ENCODE measurements at regions not wholly inside any gene's neighbourhood (a gene's known extent, or its start where the extent isn't known, plus 50 kb on each side); places are given as distances from the start of the nearest gene placed in this dataset.

DNA sequence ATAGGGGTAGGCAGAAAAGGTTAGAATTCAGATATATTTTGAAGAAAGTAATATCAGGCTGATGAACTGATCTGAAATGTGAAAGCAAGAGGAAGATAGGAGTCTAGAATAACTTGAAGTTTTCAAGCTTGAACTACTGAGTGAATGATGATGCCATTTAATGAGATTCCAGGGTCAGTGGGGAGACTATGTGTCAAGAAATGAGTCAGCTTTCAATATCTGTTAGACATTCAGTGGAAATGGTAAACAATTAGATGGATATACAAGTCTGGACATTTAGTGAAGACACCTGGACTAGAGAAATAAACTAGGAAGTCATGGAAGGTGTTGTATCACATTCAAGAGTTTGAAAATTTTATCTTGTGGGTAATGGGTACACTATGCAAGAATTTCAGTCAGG lies 326.9 kb downstream of the FSIP2 start:
- H3K27me3 Mint-ChIP-seq (ENCODE audit: unreplicated experiment), result no peaks in the 10 kb centered on the region
- H3K4me1 Mint-ChIP-seq (ENCODE audit: unreplicated experiment), result peaks cover 5% of the 10 kb centered on the region
- DNase-seq (ENCODE audit: extremely low spot score, unreplicated experiment), result no peak
- TF ChIP-seq, protein P1, sequence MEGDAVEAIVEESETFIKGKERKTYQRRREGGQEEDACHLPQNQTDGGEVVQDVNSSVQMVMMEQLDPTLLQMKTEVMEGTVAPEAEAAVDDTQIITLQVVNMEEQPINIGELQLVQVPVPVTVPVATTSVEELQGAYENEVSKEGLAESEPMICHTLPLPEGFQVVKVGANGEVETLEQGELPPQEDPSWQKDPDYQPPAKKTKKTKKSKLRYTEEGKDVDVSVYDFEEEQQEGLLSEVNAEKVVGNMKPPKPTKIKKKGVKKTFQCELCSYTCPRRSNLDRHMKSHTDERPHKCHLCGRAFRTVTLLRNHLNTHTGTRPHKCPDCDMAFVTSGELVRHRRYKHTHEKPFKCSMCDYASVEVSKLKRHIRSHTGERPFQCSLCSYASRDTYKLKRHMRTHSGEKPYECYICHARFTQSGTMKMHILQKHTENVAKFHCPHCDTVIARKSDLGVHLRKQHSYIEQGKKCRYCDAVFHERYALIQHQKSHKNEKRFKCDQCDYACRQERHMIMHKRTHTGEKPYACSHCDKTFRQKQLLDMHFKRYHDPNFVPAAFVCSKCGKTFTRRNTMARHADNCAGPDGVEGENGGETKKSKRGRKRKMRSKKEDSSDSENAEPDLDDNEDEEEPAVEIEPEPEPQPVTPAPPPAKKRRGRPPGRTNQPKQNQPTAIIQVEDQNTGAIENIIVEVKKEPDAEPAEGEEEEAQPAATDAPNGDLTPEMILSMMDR (IDR thresholded peaks at IDR 0.05), result no peak
- no peaks in the 10 kb centered on the region for H3K36me3 Mint-ChIP-seq (ENCODE audit: unreplicated experiment)
- no peak overlapping the region for H3K4me3 Mint-ChIP-seq (ENCODE audit: unreplicated experiment)
- H3K27ac Mint-ChIP-seq (ENCODE audit: unreplicated experiment), result no peak overlapping the region
- H3K9me3 Mint-ChIP-seq (ENCODE audit: unreplicated experiment), result no peaks in the 10 kb centered on the region

DNA sequence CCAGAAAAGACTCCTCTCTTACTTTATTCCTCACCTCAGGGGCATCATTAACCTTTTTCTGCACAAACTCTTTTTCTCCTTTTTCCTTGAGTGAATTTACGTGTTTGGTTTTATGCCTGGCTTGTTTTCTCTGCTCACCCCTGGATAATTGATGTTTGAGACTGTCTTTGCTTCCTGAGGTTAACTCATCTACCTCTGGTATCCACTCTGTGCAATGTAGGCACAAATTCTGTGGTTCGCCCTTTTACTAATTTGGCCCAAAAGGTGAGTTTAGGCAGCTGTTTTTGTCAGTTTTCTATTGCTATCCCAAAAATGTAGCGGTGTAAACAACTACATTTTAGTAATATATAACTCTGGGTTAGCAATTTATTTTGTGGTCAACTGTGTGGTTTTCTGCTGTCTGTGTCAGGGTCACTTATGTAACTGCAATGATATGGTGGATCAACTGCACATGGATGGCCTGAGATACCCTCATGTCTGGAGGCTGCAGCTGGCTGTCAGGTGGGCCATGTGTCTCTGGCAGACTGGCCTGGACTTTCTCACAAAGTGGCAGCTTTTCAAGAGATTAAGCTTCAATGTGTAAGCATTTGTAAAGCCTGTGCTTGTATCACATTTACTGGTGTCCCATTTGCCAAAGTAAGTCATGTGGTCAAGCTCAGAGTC lies 329.7 kb downstream of the FSIP2 start:
- no peaks in the 10 kb centered on the region for H3K27me3 Mint-ChIP-seq (ENCODE audit: unreplicated experiment)
- TF ChIP-seq, protein P1 (IDR thresholded peaks at IDR 0.05), result no peak
- H3K27ac Mint-ChIP-seq (ENCODE audit: unreplicated experiment), result no peak overlapping the region
- H3K36me3 Mint-ChIP-seq (ENCODE audit: unreplicated experiment), result no peaks in the 10 kb centered on the region
- H3K4me3 Mint-ChIP-seq (ENCODE audit: unreplicated experiment), result no peak overlapping the region
- no peaks in the 10 kb centered on the region for H3K4me1 Mint-ChIP-seq (ENCODE audit: unreplicated experiment)
- no peaks in the 10 kb centered on the region for H3K9me3 Mint-ChIP-seq (ENCODE audit: unreplicated experiment)
- DNase-seq (ENCODE audit: extremely low spot score, unreplicated experiment), result no peak

DNA sequence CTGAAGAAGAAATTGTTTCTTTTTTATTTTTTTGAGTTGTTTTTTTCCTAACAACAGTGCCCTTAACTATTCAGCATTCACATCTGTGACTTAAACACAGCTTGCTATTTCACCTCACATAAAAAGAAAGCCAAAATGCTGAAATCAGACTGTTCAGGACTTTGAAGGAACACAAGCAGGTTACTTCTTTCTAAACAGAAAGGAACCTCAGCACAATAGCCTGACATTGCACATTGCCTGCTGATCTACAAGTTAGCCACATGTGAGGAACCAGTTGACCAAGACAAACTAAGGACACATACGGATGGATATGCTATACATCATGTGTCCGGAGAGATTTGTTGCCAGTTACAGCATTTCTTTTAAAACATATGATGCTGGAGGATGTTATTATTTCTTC lies 331.1 kb downstream of the FSIP2 start:
- H3K27me3 Mint-ChIP-seq (ENCODE audit: unreplicated experiment), result no peaks in the 10 kb centered on the region
- no peaks in the 10 kb centered on the region for H3K4me1 Mint-ChIP-seq (ENCODE audit: unreplicated experiment)
- no peak overlapping the region for H3K27ac Mint-ChIP-seq (ENCODE audit: unreplicated experiment)
- no peaks in the 10 kb centered on the region for H3K9me3 Mint-ChIP-seq (ENCODE audit: unreplicated experiment)
- no peak overlapping the region for H3K4me3 Mint-ChIP-seq (ENCODE audit: unreplicated experiment)
- TF ChIP-seq, protein P1 (IDR thresholded peaks at IDR 0.05), result no peak
- DNase-seq (ENCODE audit: extremely low spot score, unreplicated experiment), result no peak
- no peaks in the 10 kb centered on the region for H3K36me3 Mint-ChIP-seq (ENCODE audit: unreplicated experiment)

DNA sequence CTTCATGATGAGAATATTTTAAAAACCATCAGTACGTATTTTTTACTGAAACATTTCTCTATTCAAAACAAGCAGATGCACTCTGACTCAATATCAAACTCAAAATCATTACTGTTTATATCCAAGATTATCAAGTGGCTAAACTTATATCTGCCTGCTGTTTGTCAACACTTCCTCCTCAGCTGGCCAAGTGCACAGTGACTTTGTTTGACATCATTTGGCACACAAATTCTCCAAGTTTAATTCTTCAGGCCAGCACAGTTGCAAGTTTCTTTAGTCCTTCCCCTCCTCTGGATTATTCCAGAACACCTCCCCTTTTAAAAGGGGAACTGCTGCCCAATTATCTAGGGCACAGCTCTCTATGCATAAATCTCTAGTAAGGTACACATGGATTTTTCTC lies 346.6 kb downstream of the FSIP2 start:
- Mint-ChIP-seq H3K36me3 (ENCODE audit: unreplicated experiment) (peaks cover 2% of the 10 kb centered on the region), H3K9me3 (ENCODE audit: unreplicated experiment) (peaks cover 9% of the 10 kb centered on the region), H3K27ac (ENCODE audit: unreplicated experiment) (no peak overlapping the region), H3K27me3 (ENCODE audit: unreplicated experiment) (no peaks in the 10 kb centered on the region), H3K4me3 (ENCODE audit: unreplicated experiment) (no peak overlapping the region), H3K4me1 (ENCODE audit: unreplicated experiment) (no peaks in the 10 kb centered on the region)
- DNase-seq (ENCODE audit: extremely low spot score, unreplicated experiment), result no peak
- TF ChIP-seq, protein P1 (IDR thresholded peaks at IDR 0.05), result no peak

DNA sequence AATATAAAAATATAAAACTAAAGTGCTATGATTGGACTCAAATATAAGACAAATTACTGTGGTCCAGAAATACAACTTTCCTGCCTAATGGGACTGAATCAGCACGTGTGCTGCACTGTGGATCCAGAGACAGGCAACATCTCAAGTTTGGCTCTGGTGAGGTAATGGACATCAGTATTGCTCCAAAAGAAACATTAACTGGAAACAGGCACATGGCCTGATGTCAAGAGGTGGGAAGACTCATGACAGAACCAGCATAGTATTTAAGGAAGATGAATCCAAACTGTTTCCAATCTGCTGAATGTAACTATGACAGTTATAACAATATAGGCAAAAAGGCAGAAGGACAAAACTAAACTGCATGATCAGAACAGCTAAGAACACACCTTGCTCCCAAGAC lies 354.6 kb downstream of the FSIP2 start:
- H3K4me1 Mint-ChIP-seq (ENCODE audit: unreplicated experiment), result no peaks in the 10 kb centered on the region
- DNase-seq (ENCODE audit: extremely low spot score, unreplicated experiment), result no peak
- H3K27ac Mint-ChIP-seq (ENCODE audit: unreplicated experiment), result no peak overlapping the region
- H3K9me3 Mint-ChIP-seq (ENCODE audit: unreplicated experiment), result peaks cover 8% of the 10 kb centered on the region
- H3K4me3 Mint-ChIP-seq (ENCODE audit: unreplicated experiment), result no peak overlapping the region
- H3K36me3 Mint-ChIP-seq (ENCODE audit: unreplicated experiment), result peaks cover 2% of the 10 kb centered on the region
- TF ChIP-seq, protein P1 (IDR thresholded peaks at IDR 0.05), result no peak
- H3K27me3 Mint-ChIP-seq (ENCODE audit: unreplicated experiment), result no peaks in the 10 kb centered on the region
